SU-DHL-6 (cell line): ENCODE measurements at regions not wholly inside any gene's neighbourhood (a gene's known extent, or its start where the extent isn't known, plus 50 kb on each side); places are given as distances from the start of the nearest gene placed in this dataset.

Experiments
- H2AFZ ChIP-seq: fragments of 200-600 bp; sonication (generic); 2 replicates; pipeline ENCODE4 v1.6.1; 2014; ENCODE audit warnings: low read depth, mild to moderate bottlenecking, moderate library complexity, mixed read lengths, antibody characterized with exemption, low read length; ENCODE audit not compliant: severe bottlenecking
- H3F3A ChIP-seq: fragments of 200-600 bp; shearing (Covaris generic); 2 replicates; pipeline ENCODE4 v1.6.0; 2016; ENCODE audit warnings: antibody characterized with exemption, mild to moderate bottlenecking; ENCODE audit not compliant: insufficient read depth
- H3K27ac ChIP-seq: fragments of 200-600 bp; sonication (generic); 2 replicates; pipeline ENCODE4 v1.5.1; 2016; ENCODE audit warnings: low read depth, mild to moderate bottlenecking, low read length, moderate library complexity, mixed read lengths
- H3K27me3 ChIP-seq: fragments of 200-600 bp; sonication (generic), shearing (Covaris generic); 2 replicates; pipeline ENCODE4 v1.6.0; 2014; ENCODE audit warnings: mild to moderate bottlenecking, low read length
- H3K36me3 ChIP-seq: fragments of 200-600 bp; sonication (generic); 2 replicates; pipeline ENCODE4 v1.6.1; 2014; ENCODE audit warnings: mild to moderate bottlenecking, low read length, mixed read lengths
- H3K4me2 ChIP-seq: fragments of 300-600, 200-600 bp; shearing (Covaris generic), sonication (generic); 2 replicates; pipeline ENCODE4 v1.6.0; 2014; ENCODE audit warnings: low read length, low read depth, mild to moderate bottlenecking; ENCODE audit not compliant: poor library complexity, severe bottlenecking
- H3K4me3 ChIP-seq: fragments of 200-600 bp; sonication (generic); 2 replicates; pipeline ENCODE4 v1.5.1; 2014; ENCODE audit warnings: antibody characterized with exemption, low read length, mild to moderate bottlenecking, mixed read lengths; ENCODE audit not compliant: insufficient read depth, poor library complexity, severe bottlenecking
- H3K79me2 ChIP-seq: fragments of 200-600 bp; sonication (generic); 2 replicates; pipeline ENCODE4 v1.6.1; 2014; ENCODE audit warnings: mild to moderate bottlenecking, low read length, moderate library complexity; ENCODE audit not compliant: insufficient read depth
- H3K9ac ChIP-seq: fragments of 200-600 bp; sonication (generic); 2 replicates; pipeline ENCODE4 v1.7.0; 2014; ENCODE audit warnings: mild to moderate bottlenecking, low read length
- H3K9me2 ChIP-seq: fragments of 200-600 bp; sonication (generic); replicated peaks from 2 replicates; pipeline ENCODE4 v1.6.1; 2014; ENCODE audit warnings: low read length; ENCODE audit not compliant: insufficient read depth
- H3K9me3 ChIP-seq: fragments of 200-600 bp; sonication (generic); 2 replicates; pipeline ENCODE4 v1.6.1; 2014; ENCODE audit warnings: low read length, mixed read lengths; ENCODE audit not compliant: insufficient read depth
- H4K20me1 ChIP-seq: fragments of 200-600 bp; sonication (generic); 2 replicates; pipeline ENCODE4 v1.6.1; 2014; ENCODE audit warnings: low read depth, mild to moderate bottlenecking, antibody characterized with exemption, low read length, moderate library complexity, mixed read lengths
- EZH2phosphoT487 ChIP-seq: fragments of 200-600 bp; sonication (generic), shearing (Covaris generic); conservative IDR thresholded peaks from 2 replicates; pipeline ENCODE4 v1.6.1; 2018; ENCODE audit warnings: mild to moderate bottlenecking, antibody characterized with exemption, low read length, moderate library complexity, mixed read lengths
- TF ChIP-seq, protein P1 (sequence below): fragments of 200-600 bp; sonication (generic); IDR thresholded peaks from one replicate; pipeline ENCODE4 v1.5.1; 2017; ENCODE audit warnings: antibody characterized with exemption, mild to moderate bottlenecking, low read length, moderate library complexity; ENCODE audit not compliant: insufficient read depth, poor library complexity, severe bottlenecking

DNA sequence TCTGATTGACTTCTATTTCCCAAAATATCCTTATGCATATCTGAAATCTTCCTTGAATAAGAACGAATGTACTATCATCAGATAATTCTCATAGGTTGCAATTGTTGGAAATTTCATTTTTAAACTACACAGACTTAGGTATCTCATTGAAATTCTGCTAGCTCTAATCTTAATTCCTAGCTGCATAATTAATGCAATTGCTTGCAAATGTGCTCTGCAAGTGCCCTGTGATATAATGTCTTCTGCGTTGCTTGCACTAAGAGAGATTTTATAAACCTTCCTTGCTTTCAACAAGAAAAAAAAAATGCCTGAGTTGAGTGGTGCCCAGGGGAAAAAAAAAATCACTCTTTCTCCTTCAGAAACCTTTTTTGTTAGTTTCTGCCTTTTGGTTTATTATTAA lies 354.9 kb downstream of the TFAP2A start:
- H3F3A ChIP-seq: no peaks in the 10 kb centered on the region
- no peak overlapping the region for H3K4me3 ChIP-seq
- H4K20me1 ChIP-seq: no peaks in the 10 kb centered on the region
- H3K27ac ChIP-seq: no peak overlapping the region
- no peaks in the 10 kb centered on the region for H3K79me2 ChIP-seq
- no peaks in the 10 kb centered on the region for H3K36me3 ChIP-seq
- TF ChIP-seq, protein P1, sequence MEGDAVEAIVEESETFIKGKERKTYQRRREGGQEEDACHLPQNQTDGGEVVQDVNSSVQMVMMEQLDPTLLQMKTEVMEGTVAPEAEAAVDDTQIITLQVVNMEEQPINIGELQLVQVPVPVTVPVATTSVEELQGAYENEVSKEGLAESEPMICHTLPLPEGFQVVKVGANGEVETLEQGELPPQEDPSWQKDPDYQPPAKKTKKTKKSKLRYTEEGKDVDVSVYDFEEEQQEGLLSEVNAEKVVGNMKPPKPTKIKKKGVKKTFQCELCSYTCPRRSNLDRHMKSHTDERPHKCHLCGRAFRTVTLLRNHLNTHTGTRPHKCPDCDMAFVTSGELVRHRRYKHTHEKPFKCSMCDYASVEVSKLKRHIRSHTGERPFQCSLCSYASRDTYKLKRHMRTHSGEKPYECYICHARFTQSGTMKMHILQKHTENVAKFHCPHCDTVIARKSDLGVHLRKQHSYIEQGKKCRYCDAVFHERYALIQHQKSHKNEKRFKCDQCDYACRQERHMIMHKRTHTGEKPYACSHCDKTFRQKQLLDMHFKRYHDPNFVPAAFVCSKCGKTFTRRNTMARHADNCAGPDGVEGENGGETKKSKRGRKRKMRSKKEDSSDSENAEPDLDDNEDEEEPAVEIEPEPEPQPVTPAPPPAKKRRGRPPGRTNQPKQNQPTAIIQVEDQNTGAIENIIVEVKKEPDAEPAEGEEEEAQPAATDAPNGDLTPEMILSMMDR: no peak
- TF ChIP-seq EZH2phosphoT487: no peak
- no peak overlapping the region for H2AFZ ChIP-seq
- no peak overlapping the region for H3K4me2 ChIP-seq
- no peaks in the 10 kb centered on the region for H3K9me2 ChIP-seq
- no peaks in the 10 kb centered on the region for H3K27me3 ChIP-seq
- H3K9me3 ChIP-seq: no peaks in the 10 kb centered on the region
- no peak overlapping the region for H3K9ac ChIP-seq

DNA sequence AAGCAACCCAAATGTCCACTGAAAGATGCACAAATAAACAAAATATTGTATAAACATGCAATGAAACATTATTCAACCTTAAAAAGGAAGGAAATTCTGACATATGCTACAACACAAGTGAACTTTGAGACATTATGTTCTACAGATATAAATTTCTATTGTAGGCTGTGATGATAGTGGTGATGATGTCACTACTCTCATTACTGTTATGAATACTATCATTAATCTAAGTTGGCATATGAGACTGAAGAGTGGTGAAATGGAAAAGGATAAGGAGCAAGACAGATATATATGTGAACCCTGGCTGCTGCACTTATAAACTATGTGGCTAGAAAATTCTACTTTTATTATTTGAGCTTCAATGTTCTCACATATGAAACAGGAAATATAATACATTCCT lies 360.2 kb downstream of the TFAP2A start:
- no peak overlapping the region for H3K4me2 ChIP-seq
- no peaks in the 10 kb centered on the region for H3K36me3 ChIP-seq
- no peak overlapping the region for H2AFZ ChIP-seq
- H3F3A ChIP-seq: no peaks in the 10 kb centered on the region
- H3K9me3 ChIP-seq: no peaks in the 10 kb centered on the region
- TF ChIP-seq EZH2phosphoT487: no peak
- TF ChIP-seq, protein P1: no peak
- H3K4me3 ChIP-seq: no peak overlapping the region
- no peaks in the 10 kb centered on the region for H3K27me3 ChIP-seq
- no peak overlapping the region for H3K9ac ChIP-seq
- no peaks in the 10 kb centered on the region for H3K79me2 ChIP-seq
- no peaks in the 10 kb centered on the region for H3K9me2 ChIP-seq
- no peak overlapping the region for H3K27ac ChIP-seq
- H4K20me1 ChIP-seq: no peaks in the 10 kb centered on the region

DNA sequence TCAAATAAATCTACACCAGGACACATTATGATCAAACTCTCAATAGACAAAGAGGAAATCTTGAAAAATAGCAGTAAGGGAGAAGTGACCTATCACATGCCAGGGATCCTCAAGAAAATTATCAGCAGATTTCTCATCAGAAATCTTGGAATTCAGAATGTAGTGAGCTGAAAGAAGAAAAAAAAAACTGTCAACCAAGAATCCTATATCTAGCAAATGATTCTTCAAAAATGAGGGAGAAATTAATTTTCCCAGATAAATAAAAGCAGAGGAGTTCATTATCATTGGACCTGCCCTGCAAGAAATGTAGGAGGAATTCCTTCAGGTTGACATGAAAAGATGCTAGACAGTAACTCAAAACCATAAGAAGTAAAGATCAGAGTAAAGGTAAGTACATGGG lies 363.6 kb downstream of the TFAP2A start:
- no peak overlapping the region for H2AFZ ChIP-seq
- no peak overlapping the region for H3K4me2 ChIP-seq
- H3K79me2 ChIP-seq: no peaks in the 10 kb centered on the region
- no peaks in the 10 kb centered on the region for H3K27me3 ChIP-seq
- H3K27ac ChIP-seq: no peak overlapping the region
- H3K9ac ChIP-seq: no peak overlapping the region
- no peaks in the 10 kb centered on the region for H4K20me1 ChIP-seq
- TF ChIP-seq, protein P1: no peak
- no peak for TF ChIP-seq EZH2phosphoT487
- no peaks in the 10 kb centered on the region for H3F3A ChIP-seq
- no peaks in the 10 kb centered on the region for H3K36me3 ChIP-seq
- H3K4me3 ChIP-seq: no peak overlapping the region
- H3K9me3 ChIP-seq: no peaks in the 10 kb centered on the region
- H3K9me2 ChIP-seq: no peaks in the 10 kb centered on the region
